Suprapubic skin (tissue), 4 donors: ENCODE measurements at regions not wholly inside any gene's neighbourhood (a gene's known extent, or its start where the extent isn't known, plus 50 kb on each side); places are given as distances from the start of the nearest gene placed in this dataset.

Experiments
- POLR2A ChIP-seq, 2 donors: fragments of 450-650 bp; IDR thresholded peaks; one replicate each; pipeline ENCODE4 v1.6.1; 2017; ENCODE audit warnings: antibody characterized with exemption in 2 of 2, mild to moderate bottlenecking in 2 of 2, moderate library complexity in 2 of 2
- POLR2AphosphoS5 ChIP-seq, 3 donors: sonication (generic); formaldehyde crosslinking; IDR thresholded peaks; one replicate each; pipeline ENCODE4 v1.6.1; 2017; ENCODE audit warnings: antibody characterized with exemption in 3 of 3

DNA sequence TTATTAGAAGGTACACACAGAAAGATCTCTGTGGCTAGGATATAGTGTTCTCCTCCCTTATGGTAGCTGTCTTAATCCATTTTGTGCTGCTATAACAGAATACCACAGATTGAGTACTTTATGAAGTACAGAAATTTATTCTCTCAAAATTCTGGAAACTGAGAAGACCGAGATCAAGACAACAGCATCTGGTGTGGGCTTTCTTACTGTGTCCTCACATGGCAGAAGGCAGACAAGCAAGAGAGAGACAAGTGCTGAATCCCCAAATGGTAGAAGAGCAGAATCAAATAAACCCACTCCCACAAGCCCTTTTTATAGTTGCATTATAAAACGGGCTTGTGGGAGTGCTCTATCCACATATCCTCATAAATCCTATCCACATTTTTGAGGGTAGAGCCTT lies 373.1 kb downstream of the GABRG1 start:
- no peak for TF ChIP-seq POLR2A (IDR thresholded peaks at IDR 0.05)
- TF ChIP-seq POLR2AphosphoS5 (IDR thresholded peaks at IDR 0.05): no peak
